KOPT-K1 (cell line): ENCODE measurements at regions not wholly inside any gene's neighbourhood (a gene's known extent, or its start where the extent isn't known, plus 50 kb on each side); places are given as distances from the start of the nearest gene placed in this dataset.

Experiments
- H3K27ac ChIP-seq: fragments of 200-600 bp; sonication (generic); 2 replicates; pipeline ENCODE4 v1.5.1; 2016; ENCODE audit warnings: antibody characterized with exemption, mild to moderate bottlenecking, low read depth, low read length; ENCODE audit not compliant: poor library complexity, severe bottlenecking
- H3K36me3 ChIP-seq: fragments of 200-600 bp; sonication (generic); 2 replicates; pipeline ENCODE4 v1.5.1; 2017; ENCODE audit warnings: antibody characterized with exemption, mild to moderate bottlenecking, low read length, moderate library complexity; ENCODE audit not compliant: insufficient read depth
- H3K9me3 ChIP-seq: fragments of 200-600 bp; sonication (generic); 2 replicates; pipeline ENCODE4 v1.5.1; 2017; ENCODE audit warnings: antibody characterized with exemption, low read length, mild to moderate bottlenecking; ENCODE audit not compliant: insufficient read depth, poor library complexity, severe bottlenecking

- H3K36me3 ChIP-seq, result no peaks in the 10 kb centered on the region
- no peak overlapping the region for H3K27ac ChIP-seq
- H3K9me3 ChIP-seq, result no peaks in the 10 kb centered on the region
Measured at GRCh38 chr10:89115876-89116627, 91.1 kb downstream of the CH25H start.

GRCh38 chr10:89114846-89115625, 92.1 kb downstream of the CH25H start:
- no peak overlapping the region for H3K27ac ChIP-seq
- no peaks in the 10 kb centered on the region for H3K36me3 ChIP-seq
- H3K9me3 ChIP-seq, result no peaks in the 10 kb centered on the region

GRCh38 chr10:89102735-89103134, 104.4 kb downstream of the CH25H start:
- no peak overlapping the region for H3K27ac ChIP-seq
- peaks cover 12% of the 10 kb centered on the region for H3K9me3 ChIP-seq
- H3K36me3 ChIP-seq, result no peaks in the 10 kb centered on the region

- H3K9me3 ChIP-seq, result peaks cover 4% of the 10 kb centered on the region
- no peak overlapping the region for H3K27ac ChIP-seq
- H3K36me3 ChIP-seq, result no peaks in the 10 kb centered on the region
Measured at GRCh38 chr10:89101943-89102342, 105.2 kb downstream of the CH25H start.

- Histone ChIP-seq H3K9me3 (no peaks in the 10 kb centered on the region), H3K27ac (no peak overlapping the region), H3K36me3 (no peaks in the 10 kb centered on the region)
Measured at GRCh38 chr10:89100680-89101079, 106.4 kb downstream of the CH25H start.

GRCh38 chr10:89097226-89097625, 106.6 kb downstream of the FAS start:
- H3K9me3 ChIP-seq, result no peaks in the 10 kb centered on the region
- H3K36me3 ChIP-seq, result no peaks in the 10 kb centered on the region
- no peak overlapping the region for H3K27ac ChIP-seq

GRCh38 chr10:89095701-89096391, 105.2 kb downstream of the FAS start:
- Histone ChIP-seq H3K9me3 (no peaks in the 10 kb centered on the region), H3K27ac (no peak overlapping the region)

GRCh38 chr10:89093728-89094127, 103.1 kb downstream of the FAS start:
- no peaks in the 10 kb centered on the region for H3K9me3 ChIP-seq
- no peaks in the 10 kb centered on the region for H3K36me3 ChIP-seq
- no peak overlapping the region for H3K27ac ChIP-seq

More at GRCh38 chr10:89095701-89096391, 105.2 kb downstream of the FAS start:
- H3K36me3 ChIP-seq, result no peaks in the 10 kb centered on the region

- Histone ChIP-seq H3K9me3 (no peaks in the 10 kb centered on the region), H3K27ac (no peak overlapping the region), H3K36me3 (no peaks in the 10 kb centered on the region)
Measured at GRCh38 chr10:89092981-89093380, 102.4 kb downstream of the FAS start.

GRCh38 chr10:89092439-89092838, 101.8 kb downstream of the FAS start:
- H3K36me3 ChIP-seq, result no peaks in the 10 kb centered on the region
- no peaks in the 10 kb centered on the region for H3K9me3 ChIP-seq
- no peak overlapping the region for H3K27ac ChIP-seq

- Histone ChIP-seq H3K36me3 (no peaks in the 10 kb centered on the region), H3K9me3 (no peaks in the 10 kb centered on the region), H3K27ac (no peak overlapping the region)
Measured at GRCh38 chr10:89091496-89091895, 100.9 kb downstream of the FAS start.

GRCh38 chr10:89090756-89091445, 100.3 kb downstream of the FAS start:
- Histone ChIP-seq H3K9me3 (no peaks in the 10 kb centered on the region), H3K27ac (no peak overlapping the region), H3K36me3 (no peaks in the 10 kb centered on the region)

GRCh38 chr10:89086801-89087521, 96.4 kb downstream of the FAS start:
- Histone ChIP-seq H3K36me3 (no peaks in the 10 kb centered on the region), H3K9me3 (no peaks in the 10 kb centered on the region), H3K27ac (peak overlapping the region; percentile 59)

GRCh38 chr10:89085153-89085552, 94.6 kb downstream of the FAS start:
- H3K27ac ChIP-seq, result peak overlapping the region; percentile 50
- no peaks in the 10 kb centered on the region for H3K9me3 ChIP-seq
- H3K36me3 ChIP-seq, result no peaks in the 10 kb centered on the region
